Endodermal cell (in vitro differentiated cells): ENCODE measurements at regions not wholly inside any gene's neighbourhood (a gene's known extent, or its start where the extent isn't known, plus 50 kb on each side); places are given as distances from the start of the nearest gene placed in this dataset.
"Not testable (repeated sequence)": the region's sequence is repeated elsewhere in the genome, so short reads cannot be mapped to it uniquely, and the experiment has no call there.

ENCODE experiments used
- DNase-seq: peaks from one replicate; pipeline ENCODE4 v3.0.0-alpha.2; 2017
- H3K27ac ChIP-seq: 2 replicates; pipeline ENCODE4 v1.5.1; 2013; ENCODE audit warnings: mild to moderate bottlenecking, low read depth, low read length, moderate library complexity
- H3K27me3 ChIP-seq: 2 replicates; pipeline ENCODE4 v1.6.1; 2013; ENCODE audit warnings: mild to moderate bottlenecking, low read length, moderate library complexity; ENCODE audit not compliant: insufficient read depth, control insufficient read depth, poor library complexity, severe bottlenecking
- H3K36me3 ChIP-seq: 2 replicates; pipeline ENCODE4 v1.7.0; 2013; ENCODE audit warnings: mild to moderate bottlenecking, low read length, moderate library complexity; ENCODE audit not compliant: control insufficient read depth, insufficient read depth
- H3K4me1 ChIP-seq: one replicate; pipeline ENCODE4 v1.7.0; 2013; ENCODE audit warnings: low read length; ENCODE audit not compliant: control insufficient read depth, insufficient read depth
- H3K4me3 ChIP-seq: 2 replicates; pipeline ENCODE4 v1.5.1; 2013; ENCODE audit warnings: mild to moderate bottlenecking, low read length, moderate library complexity
- H3K9ac ChIP-seq: 2 replicates; pipeline ENCODE4 v1.6.1; 2013; ENCODE audit warnings: mild to moderate bottlenecking, low read length, moderate library complexity; ENCODE audit not compliant: poor library complexity, severe bottlenecking; ENCODE audit errors: extremely low read depth
- H3K9me3 ChIP-seq: 2 replicates; pipeline ENCODE4 v1.6.1; 2013; ENCODE audit warnings: mild to moderate bottlenecking, low read length, moderate library complexity; ENCODE audit not compliant: control insufficient read depth
- H3K27ac Mint-ChIP-seq: 2 replicates; pipeline ENCODE4 v1.8.0; 2020; ENCODE audit warnings: mixed read lengths
- H3K27me3 Mint-ChIP-seq: 2 replicates; pipeline ENCODE4 v1.8.0; 2021; ENCODE audit warnings: mild to moderate bottlenecking, mixed read lengths; ENCODE audit not compliant: insufficient read depth
- H3K36me3 Mint-ChIP-seq: 2 replicates; pipeline ENCODE4 v1.8.0; 2020; ENCODE audit warnings: low read depth, mixed read lengths
- H3K4me1 Mint-ChIP-seq: 2 replicates; pipeline ENCODE4 v1.8.0; 2020; ENCODE audit warnings: mixed read lengths
- H3K4me3 Mint-ChIP-seq: 2 replicates; pipeline ENCODE4 v1.8.0; 2020; ENCODE audit warnings: mild to moderate bottlenecking, moderate library complexity, mixed read lengths
- H3K9me3 Mint-ChIP-seq: 2 replicates; pipeline ENCODE4 v1.8.0; 2020; ENCODE audit warnings: mild to moderate bottlenecking, mixed read lengths
- WGBS, 2 experiments: methylation state at CpG; one replicate each; pipeline versions ENCODE4 v1.1.5 to v1.1.7; 2013; ENCODE audit warnings: missing lambda C conversion rate in 2 of 2, mixed read lengths in 1 of 2; ENCODE audit not compliant: insufficient coverage in 1 of 2, insufficient read length in 1 of 2; 5-methylcytosine and 5-hydroxymethylcytosine counted together
- TF ChIP-seq, protein P1 (sequence below): fragments of 200-600 bp; sonication (generic); conservative IDR thresholded peaks from 2 replicates; pipeline ENCODE4 v1.5.0; 2021; ENCODE audit warnings: antibody characterized with exemption, mild to moderate bottlenecking

GRCh38 chr18:78268226-78268988 lies 711.2 kb upstream of the SALL3 start:
- Mint-ChIP-seq H3K4me1 (no peaks in the 10 kb centered on the region), H3K4me3 (no peak overlapping the region), H3K36me3 (no peaks in the 10 kb centered on the region), H3K9me3 (peaks cover 2% of the 10 kb centered on the region), H3K27me3 (no peaks in the 10 kb centered on the region), H3K27ac (no peak overlapping the region)
- TF ChIP-seq, protein P1, sequence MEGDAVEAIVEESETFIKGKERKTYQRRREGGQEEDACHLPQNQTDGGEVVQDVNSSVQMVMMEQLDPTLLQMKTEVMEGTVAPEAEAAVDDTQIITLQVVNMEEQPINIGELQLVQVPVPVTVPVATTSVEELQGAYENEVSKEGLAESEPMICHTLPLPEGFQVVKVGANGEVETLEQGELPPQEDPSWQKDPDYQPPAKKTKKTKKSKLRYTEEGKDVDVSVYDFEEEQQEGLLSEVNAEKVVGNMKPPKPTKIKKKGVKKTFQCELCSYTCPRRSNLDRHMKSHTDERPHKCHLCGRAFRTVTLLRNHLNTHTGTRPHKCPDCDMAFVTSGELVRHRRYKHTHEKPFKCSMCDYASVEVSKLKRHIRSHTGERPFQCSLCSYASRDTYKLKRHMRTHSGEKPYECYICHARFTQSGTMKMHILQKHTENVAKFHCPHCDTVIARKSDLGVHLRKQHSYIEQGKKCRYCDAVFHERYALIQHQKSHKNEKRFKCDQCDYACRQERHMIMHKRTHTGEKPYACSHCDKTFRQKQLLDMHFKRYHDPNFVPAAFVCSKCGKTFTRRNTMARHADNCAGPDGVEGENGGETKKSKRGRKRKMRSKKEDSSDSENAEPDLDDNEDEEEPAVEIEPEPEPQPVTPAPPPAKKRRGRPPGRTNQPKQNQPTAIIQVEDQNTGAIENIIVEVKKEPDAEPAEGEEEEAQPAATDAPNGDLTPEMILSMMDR, result no peak
- 92 to 93% methylated on average over 20 to 26 of the region's 26 CpGs for WGBS, 2 experiments
- DNase-seq, result no peak
- no peaks in the 10 kb centered on the region for H3K4me1 ChIP-seq
- H3K4me3 ChIP-seq, result no peak overlapping the region
- H3K36me3 ChIP-seq, result no peaks in the 10 kb centered on the region
- no peak overlapping the region for H3K9ac ChIP-seq
- H3K9me3 ChIP-seq, result peaks cover 1% of the 10 kb centered on the region
- no peak overlapping the region for H3K27ac ChIP-seq
- no peaks in the 10 kb centered on the region for H3K27me3 ChIP-seq

DNA sequence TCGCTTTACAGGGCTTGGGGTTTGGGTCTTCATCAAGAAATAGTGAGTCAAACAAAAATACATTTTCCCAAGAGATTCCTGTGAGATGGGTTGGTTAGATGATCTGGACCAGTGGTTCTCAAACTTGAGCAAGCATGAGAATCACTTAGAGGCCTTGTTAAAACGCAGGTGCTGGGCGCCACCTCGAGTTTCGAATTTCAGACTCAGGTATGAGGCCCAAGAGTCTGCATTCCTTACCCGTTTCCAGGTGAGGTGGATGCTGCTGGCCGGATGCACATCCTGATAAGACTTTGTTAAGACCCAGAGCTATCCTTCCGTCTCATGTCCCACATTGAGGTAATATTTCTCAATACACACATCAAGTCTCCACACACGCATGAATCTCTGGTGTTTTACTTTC lies 707.8 kb upstream of the SALL3 start:
- TF ChIP-seq, protein P1, result no peak

DNA sequence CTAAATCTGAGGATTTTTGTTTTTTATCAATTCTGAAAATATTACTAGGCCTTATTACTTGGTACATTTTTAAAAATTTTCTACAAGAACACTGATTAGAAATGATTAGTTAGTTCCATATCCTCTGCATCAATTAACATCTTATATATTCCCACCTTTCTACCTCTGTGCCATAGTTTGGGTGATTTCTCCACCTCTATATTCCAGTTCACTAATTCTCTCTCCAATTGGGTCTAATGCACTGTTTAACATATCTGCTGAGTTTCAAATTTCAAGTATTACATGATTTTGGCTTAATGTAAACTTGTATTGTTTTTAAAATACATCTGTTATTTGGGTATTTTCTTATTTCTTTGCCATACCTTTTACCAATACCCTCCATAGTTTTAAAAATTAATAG lies 705.7 kb upstream of the SALL3 start:
- no peaks in the 10 kb centered on the region for H3K36me3 ChIP-seq
- Mint-ChIP-seq H3K27me3 (no peaks in the 10 kb centered on the region), H3K27ac (no peak overlapping the region), H3K9me3 (peaks cover 21% of the 10 kb centered on the region), H3K4me1 (no peaks in the 10 kb centered on the region), H3K36me3 (peaks cover 3% of the 10 kb centered on the region), H3K4me3 (no peak overlapping the region)
- H3K27ac ChIP-seq, result no peak overlapping the region
- H3K4me1 ChIP-seq, result no peaks in the 10 kb centered on the region
- H3K27me3 ChIP-seq, result no peaks in the 10 kb centered on the region
- no peak overlapping the region for H3K4me3 ChIP-seq
- DNase-seq, result no peak
- peaks cover 14% of the 10 kb centered on the region for H3K9me3 ChIP-seq
- TF ChIP-seq, protein P1, result no peak
- H3K9ac ChIP-seq, result no peak overlapping the region

More for the DNA sequence above, 707.8 kb upstream of the SALL3 start:
- no peak overlapping the region for H3K4me3 ChIP-seq
- Mint-ChIP-seq H3K4me3 (no peak overlapping the region), H3K27ac (no peak overlapping the region), H3K4me1 (no peaks in the 10 kb centered on the region), H3K27me3 (no peaks in the 10 kb centered on the region), H3K9me3 (peaks cover 20% of the 10 kb centered on the region), H3K36me3 (peaks cover 3% of the 10 kb centered on the region)
- H3K27ac ChIP-seq, result no peak overlapping the region
- no peak overlapping the region for H3K9ac ChIP-seq
- no peaks in the 10 kb centered on the region for H3K4me1 ChIP-seq
- peaks cover 14% of the 10 kb centered on the region for H3K9me3 ChIP-seq
- H3K27me3 ChIP-seq, result no peaks in the 10 kb centered on the region
- H3K36me3 ChIP-seq, result no peaks in the 10 kb centered on the region
- 84 to 88% methylated on average over 7 to 9 of the region's 9 CpGs for WGBS, 2 experiments
- DNase-seq, result no peak

- H3K4me3 Mint-ChIP-seq, H3K27ac Mint-ChIP-seq, H3K27me3 ChIP-seq, H3K4me1 Mint-ChIP-seq, H3K4me3 ChIP-seq, H3K9ac ChIP-seq, H3K27me3 Mint-ChIP-seq, H3K9me3 Mint-ChIP-seq, H3K36me3 ChIP-seq, DNase-seq, H3K36me3 Mint-ChIP-seq, H3K27ac ChIP-seq, H3K9me3 ChIP-seq, H3K4me1 ChIP-seq: not testable (repeated sequence)
- WGBS, 2 experiments, result 83 to 86% methylated on average over 3 to 7 of the region's 7 CpGs
These were observed 696.2 kb upstream of the SALL3 start for GRCh38 chr18:78283425-78283824.
